ENCODE measurements at regions not wholly inside any gene's neighbourhood (a gene's known extent, or its start where the extent isn't known, plus 50 kb on each side); places are given as distances from the start of the nearest gene placed in this dataset.
"Not testable (repeated sequence)": the region's sequence is repeated elsewhere in the genome, so short reads cannot be mapped to it uniquely, and the experiment has no call there.

- not testable (repeated sequence) for DNase-seq (ENCODE audit: extremely low read depth, low read depth)
Observed at GRCh38 chr1:120282744-120283464, 106.6 kb upstream of the SEC22B start.

- not testable (repeated sequence) for DNase-seq (ENCODE audit: extremely low read depth, low read depth)
Observed at GRCh38 chr1:120278259-120278610, 101.9 kb upstream of the SEC22B start.

- DNase-seq (ENCODE audit: extremely low read depth, low read depth), result not testable (repeated sequence)
Observed at GRCh38 chr1:120277428-120278258, 101.3 kb upstream of the SEC22B start.

- DNase-seq (ENCODE audit: extremely low read depth, low read depth), result not testable (repeated sequence)
Observed at GRCh38 chr1:120276710-120277109, 100.4 kb upstream of the SEC22B start.

GRCh38 chr1:120274438-120274837 is 98.1 kb upstream of the SEC22B start:
- DNase-seq (ENCODE audit: extremely low read depth, low read depth), result not testable (repeated sequence)

- DNase-seq (ENCODE audit: extremely low read depth, low read depth), result not testable (repeated sequence)
Observed at GRCh38 chr1:120273363-120273762, 97.0 kb upstream of the SEC22B start.

- DNase-seq (ENCODE audit: extremely low read depth, low read depth), result not testable (repeated sequence)
Observed at GRCh38 chr1:120272242-120272641, 95.9 kb upstream of the SEC22B start.

- DNase-seq (ENCODE audit: extremely low read depth, low read depth), result not testable (repeated sequence)
Observed at GRCh38 chr1:120271561-120272221, 95.4 kb upstream of the SEC22B start.

GRCh38 chr1:120267894-120268551 is 91.7 kb upstream of the SEC22B start:
- DNase-seq (ENCODE audit: extremely low read depth, low read depth), result not testable (repeated sequence)

GRCh38 chr1:120264564-120264963 is 88.2 kb upstream of the SEC22B start:
- DNase-seq (ENCODE audit: extremely low read depth, low read depth), result not testable (repeated sequence)

GRCh38 chr1:120262791-120263751 is 86.8 kb upstream of the SEC22B start:
- DNase-seq (ENCODE audit: extremely low read depth, low read depth), result not testable (repeated sequence)

GRCh38 chr1:120257778-120258105 is 81.4 kb upstream of the SEC22B start:
- not testable (repeated sequence) for DNase-seq (ENCODE audit: extremely low read depth, low read depth)

- DNase-seq (ENCODE audit: extremely low read depth, low read depth), result not testable (repeated sequence)
Observed at GRCh38 chr1:120257064-120257777, 80.9 kb upstream of the SEC22B start.

GRCh38 chr1:120250756-120251155 is 74.4 kb upstream of the SEC22B start:
- not testable (repeated sequence) for DNase-seq (ENCODE audit: extremely low read depth, low read depth)

GRCh38 chr1:120248726-120249427 is 72.6 kb upstream of the SEC22B start:
- DNase-seq (ENCODE audit: extremely low read depth, low read depth), result not testable (repeated sequence)

GRCh38 chr1:120248203-120248602 is 71.9 kb upstream of the SEC22B start:
- not testable (repeated sequence) for DNase-seq (ENCODE audit: extremely low read depth, low read depth)

- not testable (repeated sequence) for DNase-seq (ENCODE audit: extremely low read depth, low read depth)
Observed at GRCh38 chr1:120243867-120244266, 67.5 kb upstream of the SEC22B start.

GRCh38 chr1:120242582-120242981 is 66.3 kb upstream of the SEC22B start:
- not testable (repeated sequence) for DNase-seq (ENCODE audit: extremely low read depth, low read depth)

GRCh38 chr1:120241868-120242267 is 65.5 kb upstream of the SEC22B start:
- not testable (repeated sequence) for DNase-seq (ENCODE audit: extremely low read depth, low read depth)

All from AG09319 (cell line).